ENCODE measurements at regions not wholly inside any gene's neighbourhood (a gene's known extent, or its start where the extent isn't known, plus 50 kb on each side); places are given as distances from the start of the nearest gene placed in this dataset.

DNA sequence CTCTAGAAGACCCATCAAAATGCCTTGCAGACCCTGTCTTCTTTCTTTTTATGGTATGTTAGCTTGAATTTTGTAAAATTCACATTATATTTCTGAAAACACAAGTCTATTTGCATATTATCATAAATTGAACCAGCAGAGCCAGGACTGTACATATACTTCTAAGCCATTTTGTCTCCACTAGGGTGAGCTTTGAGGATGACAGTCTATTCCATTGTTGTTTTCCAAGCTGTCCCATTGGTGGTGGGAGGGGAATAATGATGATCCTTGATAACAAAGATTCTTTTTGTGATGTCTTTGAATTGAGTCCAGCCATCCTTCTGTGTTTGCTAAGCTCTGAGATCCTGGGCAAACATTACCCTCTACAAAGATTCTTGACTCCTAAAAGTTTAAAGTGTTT, 359.3 kb upstream of the PCDH20 start:
- no peak overlapping the region for H3K27ac Mint-ChIP-seq
- H3K9me3 Mint-ChIP-seq = peaks cover 14% of the 10 kb centered on the region
- DNase-seq (ENCODE audit: low spot score) (no peak), ATAC-seq (no peak)
- no peaks in the 10 kb centered on the region for H3K27me3 Mint-ChIP-seq
- no peak overlapping the region for H3K4me3 Mint-ChIP-seq
- H3K4me1 Mint-ChIP-seq (ENCODE audit: low read depth in 2 of 2) = no peaks in the 10 kb centered on the region
- H3K36me3 Mint-ChIP-seq = no peaks in the 10 kb centered on the region

GRCh38 chr13:61770681-61771080, 355.0 kb upstream of the PCDH20 start:
- H3K9me3 Mint-ChIP-seq = peaks cover 15% of the 10 kb centered on the region
- no peaks in the 10 kb centered on the region for H3K4me1 Mint-ChIP-seq (ENCODE audit: low read depth in 2 of 2)
- no peaks in the 10 kb centered on the region for H3K27me3 Mint-ChIP-seq
- DNase-seq (ENCODE audit: low spot score) (no peak), ATAC-seq (no peak)
- no peaks in the 10 kb centered on the region for H3K36me3 Mint-ChIP-seq
- no peak overlapping the region for H3K27ac Mint-ChIP-seq
- no peak overlapping the region for H3K4me3 Mint-ChIP-seq

GRCh38 chr13:61768175-61768574, 352.5 kb upstream of the PCDH20 start:
- DNase-seq (ENCODE audit: low spot score) (no peak), ATAC-seq (no peak)
- peaks cover 18% of the 10 kb centered on the region for H3K9me3 Mint-ChIP-seq
- H3K4me3 Mint-ChIP-seq = no peak overlapping the region
- H3K4me1 Mint-ChIP-seq (ENCODE audit: low read depth in 2 of 2) = no peaks in the 10 kb centered on the region
- peaks cover 4% of the 10 kb centered on the region for H3K36me3 Mint-ChIP-seq
- H3K27ac Mint-ChIP-seq = no peak overlapping the region
- H3K27me3 Mint-ChIP-seq = no peaks in the 10 kb centered on the region

- ATAC-seq (no peak), DNase-seq (ENCODE audit: low spot score) (no peak)
- Mint-ChIP-seq H3K9me3 (peaks cover 19% of the 10 kb centered on the region), H3K4me1 (ENCODE audit: low read depth in 2 of 2) (no peaks in the 10 kb centered on the region), H3K27me3 (no peaks in the 10 kb centered on the region), H3K27ac (no peak overlapping the region), H3K36me3 (peaks cover 4% of the 10 kb centered on the region), H3K4me3 (no peak overlapping the region)
These were observed 351.0 kb upstream of the PCDH20 start for GRCh38 chr13:61766667-61767058.

- no peak for DNase-seq (ENCODE audit: low spot score)
- Mint-ChIP-seq H3K9me3 (peaks cover 17% of the 10 kb centered on the region), H3K27ac (no peak overlapping the region), H3K36me3 (peaks cover 4% of the 10 kb centered on the region), H3K4me3 (no peak overlapping the region), H3K27me3 (no peaks in the 10 kb centered on the region), H3K4me1 (ENCODE audit: low read depth in 2 of 2) (no peaks in the 10 kb centered on the region)
- ATAC-seq = no peak
These were observed 350.5 kb upstream of the PCDH20 start for GRCh38 chr13:61765940-61766666.

DNA sequence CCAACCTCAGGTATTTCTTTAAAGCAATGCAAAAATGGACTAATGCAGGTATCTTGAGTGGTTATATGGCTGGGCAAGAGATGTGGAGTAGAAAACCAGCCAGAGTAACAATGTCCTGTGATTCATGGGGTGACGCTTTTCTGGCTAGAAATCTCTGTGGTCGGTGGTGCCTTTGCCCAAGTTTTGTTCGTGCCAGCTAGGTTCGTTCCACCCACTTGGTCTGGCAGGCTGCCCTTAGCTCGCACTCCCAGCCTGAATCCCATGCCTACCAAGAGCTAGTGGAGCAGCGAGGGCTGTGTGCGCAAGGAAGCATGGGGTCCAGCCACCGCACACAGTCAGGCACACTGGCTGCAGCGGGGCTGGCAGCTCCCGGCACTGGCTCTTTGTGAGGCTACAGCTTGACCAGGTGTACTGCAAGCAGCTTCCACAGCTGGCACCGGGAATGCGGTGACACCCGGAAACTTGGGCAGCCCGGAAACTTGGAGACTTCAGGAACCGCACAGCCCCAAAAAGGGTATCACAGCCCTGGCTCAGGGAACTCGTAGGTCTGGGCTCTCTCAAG, 349.6 kb upstream of the PCDH20 start:
- DNase-seq (ENCODE audit: low spot score) (no peak), ATAC-seq (no peak)
- H3K36me3 Mint-ChIP-seq = peaks cover 4% of the 10 kb centered on the region
- H3K4me3 Mint-ChIP-seq = no peak overlapping the region
- H3K27me3 Mint-ChIP-seq = no peaks in the 10 kb centered on the region
- H3K27ac Mint-ChIP-seq = no peak overlapping the region
- H3K4me1 Mint-ChIP-seq (ENCODE audit: low read depth in 2 of 2) = no peaks in the 10 kb centered on the region
- H3K9me3 Mint-ChIP-seq = peaks cover 16% of the 10 kb centered on the region

DNA sequence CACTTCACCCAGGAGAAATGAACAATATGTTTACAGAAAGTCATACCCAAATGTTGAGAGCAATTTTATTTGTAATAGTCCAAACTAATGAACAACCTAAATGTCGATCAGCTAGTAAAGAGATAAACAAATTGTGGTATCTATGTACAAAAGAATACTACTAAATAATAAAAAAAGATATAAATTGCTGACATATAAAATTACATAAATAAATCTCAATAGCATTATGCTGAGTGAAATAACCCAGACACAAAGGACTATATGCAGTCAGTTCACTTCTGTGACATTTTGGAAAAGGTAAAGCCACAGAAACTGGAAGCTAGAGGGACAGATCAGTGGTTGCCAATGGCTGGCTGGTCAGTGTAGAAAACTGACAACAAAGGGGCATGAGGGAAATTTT, 346.0 kb upstream of the PCDH20 start:
- Mint-ChIP-seq H3K9me3 (peaks cover 12% of the 10 kb centered on the region), H3K27me3 (no peaks in the 10 kb centered on the region), H3K27ac (no peak overlapping the region), H3K36me3 (peaks cover 4% of the 10 kb centered on the region), H3K4me1 (ENCODE audit: low read depth in 2 of 2) (no peaks in the 10 kb centered on the region), H3K4me3 (no peak overlapping the region)
- ATAC-seq (no peak), DNase-seq (ENCODE audit: low spot score) (no peak)

GRCh38 chr13:61760102-61760501, 344.5 kb upstream of the PCDH20 start:
- H3K27me3 Mint-ChIP-seq = no peaks in the 10 kb centered on the region
- H3K36me3 Mint-ChIP-seq = peaks cover 4% of the 10 kb centered on the region
- no peak overlapping the region for H3K27ac Mint-ChIP-seq
- H3K9me3 Mint-ChIP-seq = peaks cover 14% of the 10 kb centered on the region
- H3K4me3 Mint-ChIP-seq = no peak overlapping the region
- ATAC-seq (no peak), DNase-seq (ENCODE audit: low spot score) (no peak)
- no peaks in the 10 kb centered on the region for H3K4me1 Mint-ChIP-seq (ENCODE audit: low read depth in 2 of 2)

GRCh38 chr13:61756031-61756430, 340.4 kb upstream of the PCDH20 start:
- H3K4me1 Mint-ChIP-seq (ENCODE audit: low read depth in 2 of 2) = no peaks in the 10 kb centered on the region
- no peaks in the 10 kb centered on the region for H3K36me3 Mint-ChIP-seq
- ATAC-seq = no peak
- H3K4me3 Mint-ChIP-seq = no peak overlapping the region
- H3K9me3 Mint-ChIP-seq = peaks cover 6% of the 10 kb centered on the region
- no peak for DNase-seq (ENCODE audit: low spot score)
- H3K27me3 Mint-ChIP-seq = no peaks in the 10 kb centered on the region
- no peak overlapping the region for H3K27ac Mint-ChIP-seq

GRCh38 chr13:61751039-61751438, 335.4 kb upstream of the PCDH20 start:
- Mint-ChIP-seq H3K36me3 (no peaks in the 10 kb centered on the region), H3K27ac (no peak overlapping the region), H3K4me3 (no peak overlapping the region), H3K9me3 (peaks cover 7% of the 10 kb centered on the region), H3K27me3 (no peaks in the 10 kb centered on the region), H3K4me1 (ENCODE audit: low read depth in 2 of 2) (no peaks in the 10 kb centered on the region)
- no peak for DNase-seq (ENCODE audit: low spot score)
- no peak for ATAC-seq

DNA sequence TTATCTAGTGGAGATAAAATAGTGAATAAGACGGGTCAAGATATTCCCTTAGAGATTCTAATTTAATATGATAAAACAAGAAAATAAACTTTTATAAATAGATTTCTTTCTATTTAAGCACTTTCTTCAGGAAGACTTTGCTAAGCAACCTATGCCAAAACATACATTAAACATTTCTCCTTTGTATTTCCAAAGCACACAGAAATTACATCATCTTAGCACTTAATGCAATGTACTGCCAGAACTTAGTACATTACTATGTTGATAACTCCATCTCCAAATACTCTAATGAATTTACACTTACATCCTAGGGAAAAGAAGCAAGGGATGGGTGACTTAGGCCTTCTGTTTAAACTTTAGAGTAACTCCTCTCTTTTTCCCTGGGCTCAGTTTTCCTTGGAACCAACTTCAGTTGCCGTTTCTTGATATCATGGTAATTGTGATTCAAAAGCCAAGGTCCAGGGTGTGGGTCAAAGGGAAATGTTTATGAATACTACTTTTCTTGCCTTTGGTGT, 322.6 kb upstream of the PCDH20 start:
- Mint-ChIP-seq H3K36me3 (peaks cover 5% of the 10 kb centered on the region), H3K27me3 (no peaks in the 10 kb centered on the region), H3K27ac (no peak overlapping the region), H3K9me3 (peaks cover 21% of the 10 kb centered on the region), H3K4me3 (no peak overlapping the region), H3K4me1 (ENCODE audit: low read depth in 2 of 2) (no peaks in the 10 kb centered on the region)
- DNase-seq (ENCODE audit: low spot score) (no peak), ATAC-seq (no peak)

DNA sequence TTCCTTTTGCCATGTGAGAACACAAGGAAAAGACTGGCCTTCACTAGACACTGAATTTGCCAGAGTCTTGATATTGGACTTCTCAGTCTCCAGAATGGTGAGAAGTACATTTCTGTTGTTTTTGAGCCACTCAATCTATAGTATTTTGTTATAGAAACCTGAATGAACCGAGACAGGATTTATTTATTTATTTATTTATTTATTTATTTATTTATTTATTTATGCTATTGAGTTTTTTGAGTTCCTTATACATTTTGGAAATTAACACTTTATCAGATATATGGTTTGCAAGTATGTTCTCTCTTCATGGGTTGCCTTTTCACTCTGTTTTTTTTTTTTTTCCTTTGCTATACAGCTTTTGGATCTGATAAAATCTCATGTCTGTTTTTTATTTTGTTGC, 319.0 kb upstream of the PCDH20 start:
- no peak for ATAC-seq
- H3K4me1 Mint-ChIP-seq (ENCODE audit: low read depth in 2 of 2) = no peaks in the 10 kb centered on the region
- H3K4me3 Mint-ChIP-seq = no peak overlapping the region

GRCh38 chr13:61728471-61728870, 312.8 kb upstream of the PCDH20 start:
- no peak overlapping the region for H3K4me3 Mint-ChIP-seq
- no peaks in the 10 kb centered on the region for H3K27me3 Mint-ChIP-seq
- no peak overlapping the region for H3K27ac Mint-ChIP-seq
- H3K9me3 Mint-ChIP-seq = peaks cover 18% of the 10 kb centered on the region
- ATAC-seq = no peak
- no peaks in the 10 kb centered on the region for H3K4me1 Mint-ChIP-seq (ENCODE audit: low read depth in 2 of 2)
- peaks cover 10% of the 10 kb centered on the region for H3K36me3 Mint-ChIP-seq
- DNase-seq (ENCODE audit: low spot score) = no peak

More for the DNA sequence above, 319.0 kb upstream of the PCDH20 start:
- peaks cover 4% of the 10 kb centered on the region for H3K36me3 Mint-ChIP-seq
- no peak overlapping the region for H3K27ac Mint-ChIP-seq
- no peak for DNase-seq (ENCODE audit: low spot score)
- peaks cover 13% of the 10 kb centered on the region for H3K9me3 Mint-ChIP-seq
- H3K27me3 Mint-ChIP-seq = no peaks in the 10 kb centered on the region

GRCh38 chr13:61727767-61728166, 312.1 kb upstream of the PCDH20 start:
- Mint-ChIP-seq H3K4me3 (no peak overlapping the region), H3K27ac (no peak overlapping the region), H3K4me1 (ENCODE audit: low read depth in 2 of 2) (no peaks in the 10 kb centered on the region), H3K9me3 (peaks cover 20% of the 10 kb centered on the region), H3K36me3 (peaks cover 10% of the 10 kb centered on the region), H3K27me3 (no peaks in the 10 kb centered on the region)
- DNase-seq (ENCODE audit: low spot score) (no peak), ATAC-seq (no peak)

DNA sequence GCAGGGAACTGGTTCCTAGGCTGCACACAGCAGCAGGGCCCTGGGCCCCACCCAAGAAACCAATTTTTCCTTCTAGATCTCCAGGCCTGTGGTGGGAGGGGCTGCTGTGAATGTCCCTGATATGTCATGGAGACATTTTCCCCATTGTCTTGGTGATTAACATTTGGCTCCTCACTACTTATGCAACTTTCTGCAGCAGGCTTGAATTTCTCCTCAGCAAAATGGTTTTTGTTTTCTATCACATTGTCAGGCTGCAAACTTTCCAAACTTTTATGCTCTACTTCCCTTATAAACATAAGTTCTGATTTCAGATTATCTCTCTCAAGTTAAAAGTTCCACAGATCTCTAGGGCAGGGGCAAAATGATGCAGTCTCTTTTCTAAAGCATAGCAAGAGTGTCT, 310.2 kb upstream of the PCDH20 start:
- DNase-seq (ENCODE audit: low spot score) (no peak), ATAC-seq (no peak)
- no peak overlapping the region for H3K4me3 Mint-ChIP-seq
- no peaks in the 10 kb centered on the region for H3K4me1 Mint-ChIP-seq (ENCODE audit: low read depth in 2 of 2)
- no peak overlapping the region for H3K27ac Mint-ChIP-seq
- H3K9me3 Mint-ChIP-seq = peaks cover 19% of the 10 kb centered on the region
- no peaks in the 10 kb centered on the region for H3K27me3 Mint-ChIP-seq
- H3K36me3 Mint-ChIP-seq = peaks cover 6% of the 10 kb centered on the region

Measured in natural killer cell treated with Interleukin-12 subunit alpha and Interleukin-12 subunit beta and Interleukin-15 and Interleukin-18, amount 100 ng/mL, for 72 hours (primary cell).